DMS114 treated with DMSO at 0.1 percent for 48 hours (cell line): ENCODE measurements at regions not wholly inside any gene's neighbourhood (a gene's known extent, or its start where the extent isn't known, plus 50 kb on each side); places are given as distances from the start of the nearest gene placed in this dataset.
"Not testable (repeated sequence)": the region's sequence is repeated elsewhere in the genome, so short reads cannot be mapped to it uniquely, and the experiment has no call there.

ENCODE experiments used
- DNase-seq: peaks from one replicate; lab custom pipeline; 2025; ENCODE audit not compliant: unreplicated experiment; lab: John Stamatoyannopoulos, UW

GRCh38 chr12:102728506-102729242 lies 188.4 kb downstream of the PAH start:
- no peak for DNase-seq

- DNase-seq: no peak
These were observed 190.4 kb downstream of the PAH start for GRCh38 chr12:102726686-102727085.

- no peak for DNase-seq
These were observed 194.9 kb downstream of the PAH start for GRCh38 chr12:102722147-102722546.

- DNase-seq: no peak
These were observed 208.9 kb downstream of the PAH start for GRCh38 chr12:102708108-102708507.

GRCh38 chr12:102702447-102703114 lies 214.5 kb downstream of the PAH start:
- peak; percentile 19 for DNase-seq

- no peak for DNase-seq
These were observed 215.7 kb upstream of the IGF1 start for GRCh38 chr12:102696045-102696444.

- DNase-seq: no peak
These were observed 214.5 kb upstream of the IGF1 start for GRCh38 chr12:102694903-102695302.

- DNase-seq: no peak
These were observed 211.6 kb upstream of the IGF1 start for GRCh38 chr12:102691773-102692555.

GRCh38 chr12:102690253-102690652 lies 209.9 kb upstream of the IGF1 start:
- no peak for DNase-seq

- no peak for DNase-seq
These were observed 209.3 kb upstream of the IGF1 start for GRCh38 chr12:102689701-102690100.

GRCh38 chr12:102687523-102687922 lies 207.2 kb upstream of the IGF1 start:
- DNase-seq: no peak

GRCh38 chr12:102685841-102686240 lies 205.5 kb upstream of the IGF1 start:
- no peak for DNase-seq

- DNase-seq: no peak
These were observed 204.8 kb upstream of the IGF1 start for GRCh38 chr12:102685172-102685571.

- DNase-seq: no peak
These were observed 202.3 kb upstream of the IGF1 start for GRCh38 chr12:102682366-102683289.

- no peak for DNase-seq
These were observed 201.4 kb upstream of the IGF1 start for GRCh38 chr12:102681747-102682146.

GRCh38 chr12:102681309-102681708 lies 200.9 kb upstream of the IGF1 start:
- DNase-seq: no peak

- DNase-seq: no peak
These were observed 199.9 kb upstream of the IGF1 start for GRCh38 chr12:102680304-102680703.

- DNase-seq: no peak
These were observed 196.4 kb upstream of the IGF1 start for GRCh38 chr12:102676812-102677211.

- DNase-seq: no peak
These were observed 195.3 kb upstream of the IGF1 start for GRCh38 chr12:102675672-102676071.

- DNase-seq: no peak
These were observed 193.2 kb upstream of the IGF1 start for GRCh38 chr12:102673606-102674005.

- not testable (repeated sequence) for DNase-seq
These were observed 191.8 kb upstream of the IGF1 start for GRCh38 chr12:102672212-102672611.
